ENCODE measurements at regions not wholly inside any gene's neighbourhood (a gene's known extent, or its start where the extent isn't known, plus 50 kb on each side); places are given as distances from the start of the nearest gene placed in this dataset.

- in situ Hi-C loops (cut with HindIII; ENCODE audit: extremely low pct_ligation_motif_present, low pct_unique_long_range_greater_than_20kb): no loop called here
- no peak overlapping the region for H3K4me3 ChIP-seq (replicated peaks in 1 of 3; ENCODE audit: insufficient read depth in 1 of 3, low read depth in 2 of 3, low read length in 3 of 3)
Measured at GRCh38 chr1:177629526-177629925, 340.3 kb downstream of the SEC16B start.

DNA sequence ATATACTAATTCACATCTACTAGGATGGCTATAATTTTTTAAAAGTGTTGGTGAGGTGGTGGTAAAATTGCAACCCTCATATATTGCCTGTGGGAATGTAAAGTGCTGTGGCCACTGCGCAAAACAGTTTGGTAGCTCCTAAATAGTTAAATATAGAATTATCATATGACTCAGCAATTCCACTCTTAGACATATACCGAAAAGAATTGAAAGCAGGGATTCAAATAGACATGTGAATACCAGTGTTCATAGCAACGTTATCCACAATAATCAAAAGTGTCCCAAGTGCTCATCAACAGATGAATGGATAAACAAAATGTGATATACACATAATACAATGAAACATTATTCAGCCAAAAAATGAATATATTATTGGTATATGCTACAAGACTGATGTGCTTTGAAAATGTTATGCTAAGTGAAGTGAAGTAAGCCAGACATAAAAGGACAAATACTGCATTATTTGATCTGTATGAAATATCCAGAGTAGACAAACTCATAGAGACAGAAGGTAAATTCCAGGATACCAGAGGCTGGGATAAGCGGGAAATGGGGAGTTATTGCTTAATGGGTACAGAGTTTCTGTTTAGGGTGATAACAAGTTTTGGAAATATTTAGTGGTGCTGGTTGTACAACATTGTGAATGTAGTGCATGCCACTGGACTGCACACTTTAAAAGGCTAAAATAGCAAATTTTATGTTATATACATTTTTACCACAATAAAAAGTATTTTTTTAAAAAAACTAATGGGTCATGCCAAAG is 342.5 kb downstream of the SEC16B start:
- CTCF ChIA-PET (ENCODE audit: low intra/inter-chr PET ratio, low total read pairs): no interaction called here
- TF ChIP-seq MAFK (conservative IDR thresholded peaks at IDR 0.05 in 1 of 2, IDR thresholded peaks at IDR 0.05 in 1 of 2; ENCODE audit: low read length in 2 of 2) (peak; percentile 46 to 47; a peak in 3 of 4 replicates), ZNF605 (CRISPR knock-in tag; IDR thresholded peaks at IDR 0.05) (no peak)

More at GRCh38 chr1:177629526-177629925, 340.3 kb downstream of the SEC16B start:
- Histone ChIP-seq H4K20me1 (ENCODE audit: insufficient read depth, low read length) (no peaks in the 10 kb centered on the region), H3K27ac (ENCODE audit: extremely low read length, insufficient read depth, low read length) (no peak overlapping the region), H3K4me2 (ENCODE audit: low read depth, low read length) (no peak overlapping the region), H3K9ac (ENCODE audit: insufficient read depth, low read depth, low read length) (no peak overlapping the region), H3K36me3 (replicated peaks in 1 of 2; ENCODE audit: control insufficient read depth in 1 of 2, insufficient read depth in 2 of 2, low read length in 2 of 2) (no peaks in the 10 kb centered on the region), H3K4me1 (ENCODE audit: insufficient read depth, low read length) (no peaks in the 10 kb centered on the region), H2AFZ (ENCODE audit: low read length) (no peak overlapping the region), H3K9me3 (ENCODE audit: low read length) (no peaks in the 10 kb centered on the region), H3K79me2 (ENCODE audit: insufficient read depth, low read length) (no peaks in the 10 kb centered on the region), H3K27me3 (ENCODE audit: control insufficient read depth in 1 of 2, insufficient read depth in 2 of 2, low read length in 2 of 2) (no peaks in the 10 kb centered on the region)
- intact Hi-C loops (cut with micrococcal nuclease; ENCODE audit: unreplicated experiment): no loop called here
- BruUV-seq (replicated peaks): no TSS peak
- POLR2A ChIA-PET: no interaction called here
- no peak for FAIRE-seq
- ATAC-seq: no peak
- WGBS (ENCODE audit: low lambda C conversion rate): 0% methylated on average over 1 of the region's 1 CpG
- TF ChIP-seq XBP1 (CRISPR knock-in tag; IDR thresholded peaks at IDR 0.05): no peak
- no peak for DNase-seq (ENCODE audit: low spot score)
- CTCF ChIA-PET (ENCODE audit: low intra/inter-chr PET ratio, low total read pairs): no interaction called here

More for the DNA sequence above, 342.5 kb downstream of the SEC16B start:
- Histone ChIP-seq H3K4me2 (ENCODE audit: low read depth, low read length) (no peak overlapping the region), H3K4me3 (replicated peaks in 1 of 3; ENCODE audit: insufficient read depth in 1 of 3, low read depth in 2 of 3, low read length in 3 of 3) (no peak overlapping the region), H3K27me3 (ENCODE audit: control insufficient read depth in 1 of 2, insufficient read depth in 2 of 2, low read length in 2 of 2) (no peaks in the 10 kb centered on the region), H3K4me1 (ENCODE audit: insufficient read depth, low read length) (no peaks in the 10 kb centered on the region), H3K9ac (ENCODE audit: insufficient read depth, low read depth, low read length) (no peak overlapping the region), H3K9me3 (ENCODE audit: low read length) (no peaks in the 10 kb centered on the region), H2AFZ (ENCODE audit: low read length) (no peak overlapping the region), H3K79me2 (ENCODE audit: insufficient read depth, low read length) (no peaks in the 10 kb centered on the region), H4K20me1 (ENCODE audit: insufficient read depth, low read length) (no peaks in the 10 kb centered on the region), H3K27ac (ENCODE audit: extremely low read length, insufficient read depth, low read length) (no peak overlapping the region), H3K36me3 (replicated peaks in 1 of 2; ENCODE audit: control insufficient read depth in 1 of 2, insufficient read depth in 2 of 2, low read length in 2 of 2) (no peaks in the 10 kb centered on the region)
- in situ Hi-C loops (cut with HindIII; ENCODE audit: extremely low pct_ligation_motif_present, low pct_unique_long_range_greater_than_20kb): no loop called here
- no peak for FAIRE-seq
- WGBS (ENCODE audit: low lambda C conversion rate): 30% methylated on average over 4 of the region's 4 CpGs
- no peak for DNase-seq (ENCODE audit: low spot score)
- BruUV-seq (replicated peaks): no TSS peak
- POLR2A ChIA-PET: no interaction called here
- ATAC-seq: no peak
- intact Hi-C loops (cut with micrococcal nuclease; ENCODE audit: unreplicated experiment): no loop called here

Measured in HepG2 (cell line).